ENCODE measurements at regions not wholly inside any gene's neighbourhood (a gene's known extent, or its start where the extent isn't known, plus 50 kb on each side); places are given as distances from the start of the nearest gene placed in this dataset.

DNA sequence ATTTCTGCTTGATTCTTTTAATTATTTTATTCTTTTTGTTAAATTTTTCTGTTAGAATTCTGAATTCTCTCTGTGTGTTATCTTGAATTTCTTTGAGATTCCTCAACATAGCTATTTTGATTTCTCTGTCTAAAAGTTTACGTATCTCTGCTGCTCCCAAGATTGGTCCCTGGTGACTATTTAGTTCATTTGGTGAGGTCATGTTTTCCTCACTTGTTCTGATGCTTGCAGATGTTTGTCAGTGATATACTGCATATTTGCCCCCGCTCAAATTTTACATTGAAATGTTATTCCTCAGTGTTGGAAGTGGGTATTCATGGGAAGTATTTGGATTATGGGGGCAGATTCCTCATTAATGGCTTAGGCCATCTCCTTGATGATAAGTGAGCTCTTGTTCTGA is 105.3 kb downstream of the PRDM9 start:
- DNase-seq (ENCODE audit: extremely low spot score, unreplicated experiment): no peak
- H3K4me1 Mint-ChIP-seq (ENCODE audit: unreplicated experiment): no peaks in the 10 kb centered on the region
- H3K27me3 Mint-ChIP-seq (ENCODE audit: unreplicated experiment): no peaks in the 10 kb centered on the region
- no peak overlapping the region for H3K4me3 Mint-ChIP-seq (ENCODE audit: unreplicated experiment)
- TF ChIP-seq CTCF (IDR thresholded peaks at IDR 0.05): no peak
- H3K36me3 Mint-ChIP-seq (ENCODE audit: unreplicated experiment): no peaks in the 10 kb centered on the region
- H3K9me3 Mint-ChIP-seq (ENCODE audit: unreplicated experiment): no peaks in the 10 kb centered on the region
- H3K27ac Mint-ChIP-seq (ENCODE audit: unreplicated experiment): no peak overlapping the region

DNA sequence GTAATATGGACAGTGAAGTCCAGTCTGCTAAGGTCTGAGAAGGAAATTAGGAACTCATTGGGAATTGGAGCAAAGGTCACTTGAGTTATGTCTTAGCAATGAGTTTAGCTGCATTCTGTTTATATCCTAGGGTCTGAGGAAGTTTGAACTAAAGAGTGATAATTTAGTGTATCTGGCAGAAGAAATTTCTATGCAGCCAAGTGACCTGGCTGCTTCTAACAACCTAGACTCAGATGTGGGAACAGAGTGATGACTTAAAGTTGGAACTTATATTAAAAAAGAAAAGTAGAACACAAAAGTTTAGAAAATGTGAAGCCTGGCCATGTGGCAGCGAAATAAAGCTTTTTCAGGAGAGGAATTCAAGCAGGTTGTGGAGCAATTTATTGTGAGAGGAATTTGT is 106.2 kb downstream of the PRDM9 start:
- no peak for DNase-seq (ENCODE audit: extremely low spot score, unreplicated experiment)
- H3K27me3 Mint-ChIP-seq (ENCODE audit: unreplicated experiment): no peaks in the 10 kb centered on the region
- no peak overlapping the region for H3K27ac Mint-ChIP-seq (ENCODE audit: unreplicated experiment)
- no peaks in the 10 kb centered on the region for H3K36me3 Mint-ChIP-seq (ENCODE audit: unreplicated experiment)
- no peak overlapping the region for H3K4me3 Mint-ChIP-seq (ENCODE audit: unreplicated experiment)
- no peaks in the 10 kb centered on the region for H3K4me1 Mint-ChIP-seq (ENCODE audit: unreplicated experiment)
- no peak for TF ChIP-seq CTCF (IDR thresholded peaks at IDR 0.05)
- no peaks in the 10 kb centered on the region for H3K9me3 Mint-ChIP-seq (ENCODE audit: unreplicated experiment)

DNA sequence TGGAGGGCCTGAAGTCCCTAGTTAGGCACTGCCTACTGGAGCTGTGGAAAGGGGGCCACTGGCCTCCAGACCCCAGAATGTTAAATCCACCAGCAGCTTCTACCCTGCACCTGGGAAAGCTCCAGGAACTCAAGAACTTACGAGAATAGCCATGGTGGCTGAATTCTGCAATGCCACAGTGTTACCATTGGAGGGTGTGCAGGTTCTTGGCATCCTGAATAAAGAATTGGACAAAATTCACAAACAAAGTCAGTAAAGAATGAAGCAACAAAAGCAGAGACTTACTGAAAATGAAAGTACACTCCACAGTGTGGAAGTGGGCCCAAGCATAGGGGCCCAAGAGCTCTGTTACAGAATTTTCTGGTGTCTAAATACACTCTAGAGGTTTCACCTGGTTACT is 107.0 kb downstream of the PRDM9 start:
- H3K4me3 Mint-ChIP-seq (ENCODE audit: unreplicated experiment): no peak overlapping the region
- no peaks in the 10 kb centered on the region for H3K36me3 Mint-ChIP-seq (ENCODE audit: unreplicated experiment)
- no peaks in the 10 kb centered on the region for H3K27me3 Mint-ChIP-seq (ENCODE audit: unreplicated experiment)
- H3K9me3 Mint-ChIP-seq (ENCODE audit: unreplicated experiment): no peaks in the 10 kb centered on the region
- no peak overlapping the region for H3K27ac Mint-ChIP-seq (ENCODE audit: unreplicated experiment)
- no peaks in the 10 kb centered on the region for H3K4me1 Mint-ChIP-seq (ENCODE audit: unreplicated experiment)
- no peak for TF ChIP-seq CTCF (IDR thresholded peaks at IDR 0.05)
- no peak for DNase-seq (ENCODE audit: extremely low spot score, unreplicated experiment)

DNA sequence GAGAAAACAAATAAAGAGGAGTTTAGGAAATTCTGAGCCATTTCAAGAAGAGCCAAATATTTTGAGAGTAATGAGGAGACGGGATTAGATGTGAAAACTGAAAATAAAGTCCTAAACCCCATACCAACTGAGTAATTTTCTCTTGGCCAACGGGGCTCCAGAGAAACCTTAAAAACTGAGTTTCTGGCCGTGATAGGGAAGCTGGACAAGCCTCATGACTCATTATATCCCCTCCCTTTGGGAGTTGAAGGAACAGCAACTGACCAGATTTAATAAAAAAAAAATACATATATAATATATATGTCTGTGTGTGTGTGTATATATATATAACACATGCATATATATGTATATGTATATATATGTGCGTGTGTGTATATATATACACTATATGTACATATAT is 119.6 kb downstream of the PRDM9 start:
- Mint-ChIP-seq H3K4me1 (ENCODE audit: unreplicated experiment) (no peaks in the 10 kb centered on the region), H3K9me3 (ENCODE audit: unreplicated experiment) (no peaks in the 10 kb centered on the region), H3K27ac (ENCODE audit: unreplicated experiment) (no peak overlapping the region), H3K27me3 (ENCODE audit: unreplicated experiment) (no peaks in the 10 kb centered on the region), H3K4me3 (ENCODE audit: unreplicated experiment) (no peak overlapping the region), H3K36me3 (ENCODE audit: unreplicated experiment) (no peaks in the 10 kb centered on the region)
- DNase-seq (ENCODE audit: extremely low spot score, unreplicated experiment): no peak
- no peak for TF ChIP-seq CTCF (IDR thresholded peaks at IDR 0.05)

GRCh38 chr5:23627976-23628375 is 120.6 kb downstream of the PRDM9 start:
- no peaks in the 10 kb centered on the region for H3K27me3 Mint-ChIP-seq (ENCODE audit: unreplicated experiment)

More at GRCh38 chr5:23627976-23628375, 120.6 kb downstream of the PRDM9 start:
- Mint-ChIP-seq H3K4me1 (ENCODE audit: unreplicated experiment) (no peaks in the 10 kb centered on the region), H3K9me3 (ENCODE audit: unreplicated experiment) (no peaks in the 10 kb centered on the region), H3K4me3 (ENCODE audit: unreplicated experiment) (no peak overlapping the region), H3K27ac (ENCODE audit: unreplicated experiment) (no peak overlapping the region), H3K36me3 (ENCODE audit: unreplicated experiment) (no peaks in the 10 kb centered on the region)
- no peak for DNase-seq (ENCODE audit: extremely low spot score, unreplicated experiment)
- no peak for TF ChIP-seq CTCF (IDR thresholded peaks at IDR 0.05)

All from osteocyte (in vitro differentiated cells).